ENCODE measurements at regions not wholly inside any gene's neighbourhood (a gene's known extent, or its start where the extent isn't known, plus 50 kb on each side); places are given as distances from the start of the nearest gene placed in this dataset.

GRCh38 chr12:17691369-17691768 lies 398.6 kb downstream of the RERGL start:
- TF ChIP-seq, protein P1, sequence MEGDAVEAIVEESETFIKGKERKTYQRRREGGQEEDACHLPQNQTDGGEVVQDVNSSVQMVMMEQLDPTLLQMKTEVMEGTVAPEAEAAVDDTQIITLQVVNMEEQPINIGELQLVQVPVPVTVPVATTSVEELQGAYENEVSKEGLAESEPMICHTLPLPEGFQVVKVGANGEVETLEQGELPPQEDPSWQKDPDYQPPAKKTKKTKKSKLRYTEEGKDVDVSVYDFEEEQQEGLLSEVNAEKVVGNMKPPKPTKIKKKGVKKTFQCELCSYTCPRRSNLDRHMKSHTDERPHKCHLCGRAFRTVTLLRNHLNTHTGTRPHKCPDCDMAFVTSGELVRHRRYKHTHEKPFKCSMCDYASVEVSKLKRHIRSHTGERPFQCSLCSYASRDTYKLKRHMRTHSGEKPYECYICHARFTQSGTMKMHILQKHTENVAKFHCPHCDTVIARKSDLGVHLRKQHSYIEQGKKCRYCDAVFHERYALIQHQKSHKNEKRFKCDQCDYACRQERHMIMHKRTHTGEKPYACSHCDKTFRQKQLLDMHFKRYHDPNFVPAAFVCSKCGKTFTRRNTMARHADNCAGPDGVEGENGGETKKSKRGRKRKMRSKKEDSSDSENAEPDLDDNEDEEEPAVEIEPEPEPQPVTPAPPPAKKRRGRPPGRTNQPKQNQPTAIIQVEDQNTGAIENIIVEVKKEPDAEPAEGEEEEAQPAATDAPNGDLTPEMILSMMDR (IDR thresholded peaks at IDR 0.05), result no peak
- TF ChIP-seq EP300 (IDR thresholded peaks at IDR 0.05) (no peak), POLR2A (IDR thresholded peaks at IDR 0.05) (no peak)
